ENCODE measurements at regions not wholly inside any gene's neighbourhood (a gene's known extent, or its start where the extent isn't known, plus 50 kb on each side); places are given as distances from the start of the nearest gene placed in this dataset.

GRCh38 chr1:96039910-96040309 is 681.7 kb upstream of the PTBP2 start:
- intact Hi-C loops (cut with micrococcal nuclease): no loop called here
- Histone ChIP-seq H3K9ac (replicated peaks; ENCODE audit: extremely low read depth, insufficient read depth, low read length) (no peak overlapping the region), H3K36me3 (ENCODE audit: control insufficient read depth in 2 of 2, extremely low read depth in 1 of 2, insufficient read depth in 2 of 2, low read length in 2 of 2) (no peaks in the 10 kb centered on the region), H4K20me1 (replicated peaks; ENCODE audit: control insufficient read depth, extremely low read depth, insufficient read depth, low read length) (no peaks in the 10 kb centered on the region), H3K4me2 (ENCODE audit: insufficient read depth, low read length) (no peak overlapping the region), H3K9me3 (replicated peaks; ENCODE audit: control insufficient read depth, insufficient read depth, low read length) (no peaks in the 10 kb centered on the region), H3K79me2 (ENCODE audit: control insufficient read depth, insufficient read depth, low read length) (no peaks in the 10 kb centered on the region), H3K4me1 (ENCODE audit: control insufficient read depth, extremely low read depth, insufficient read depth, low read length) (no peaks in the 10 kb centered on the region), H3K27ac (ENCODE audit: insufficient read depth, low read depth, low read length) (no peak overlapping the region), H3K9me1 (replicated peaks; ENCODE audit: control insufficient read depth, extremely low read depth, insufficient read depth, low read length) (no peaks in the 10 kb centered on the region), H2AFZ (ENCODE audit: low read depth, low read length) (no peak overlapping the region), H3K4me3 (replicated peaks in 1 of 3; ENCODE audit: insufficient read depth in 1 of 3, low read depth in 1 of 3, low read length in 3 of 3) (no peak overlapping the region), H3K27me3 (ENCODE audit: control insufficient read depth in 2 of 2, insufficient read depth in 2 of 2, low read length in 2 of 2) (peaks cover 0 to 1% of the 10 kb centered on the region in 2 experiments)
- TF ChIP-seq JUN (IDR thresholded peaks at IDR 0.05; ENCODE audit: borderline replicate concordance, insufficient read depth, insufficient read length, low read depth) (no peak), POLR2AphosphoS5 (IDR thresholded peaks at IDR 0.05; ENCODE audit: insufficient read depth, low read depth, low read length) (no peak), POLR2A (IDR thresholded peaks at IDR 0.05; ENCODE audit: low read depth, low read length) (no peak), GATA2 (IDR thresholded peaks at IDR 0.05; ENCODE audit: insufficient read depth, insufficient read length, low read depth, low read length) (no peak), MYC (IDR thresholded peaks at IDR 0.05; ENCODE audit: low read depth, low read length) (no peak), FOS (IDR thresholded peaks at IDR 0.05; ENCODE audit: borderline replicate concordance, insufficient read depth, low read length) (no peak), EZH2 (IDR thresholded peaks at IDR 0.05; ENCODE audit: borderline replicate concordance, low read depth, low read length, severe bottlenecking) (no peak)
- TF ChIP-seq, protein P1, sequence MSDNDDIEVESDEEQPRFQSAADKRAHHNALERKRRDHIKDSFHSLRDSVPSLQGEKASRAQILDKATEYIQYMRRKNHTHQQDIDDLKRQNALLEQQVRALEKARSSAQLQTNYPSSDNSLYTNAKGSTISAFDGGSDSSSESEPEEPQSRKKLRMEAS (IDR thresholded peaks at IDR 0.05; ENCODE audit: insufficient read depth, insufficient read length): no peak
- TF ChIP-seq, protein P2, sequence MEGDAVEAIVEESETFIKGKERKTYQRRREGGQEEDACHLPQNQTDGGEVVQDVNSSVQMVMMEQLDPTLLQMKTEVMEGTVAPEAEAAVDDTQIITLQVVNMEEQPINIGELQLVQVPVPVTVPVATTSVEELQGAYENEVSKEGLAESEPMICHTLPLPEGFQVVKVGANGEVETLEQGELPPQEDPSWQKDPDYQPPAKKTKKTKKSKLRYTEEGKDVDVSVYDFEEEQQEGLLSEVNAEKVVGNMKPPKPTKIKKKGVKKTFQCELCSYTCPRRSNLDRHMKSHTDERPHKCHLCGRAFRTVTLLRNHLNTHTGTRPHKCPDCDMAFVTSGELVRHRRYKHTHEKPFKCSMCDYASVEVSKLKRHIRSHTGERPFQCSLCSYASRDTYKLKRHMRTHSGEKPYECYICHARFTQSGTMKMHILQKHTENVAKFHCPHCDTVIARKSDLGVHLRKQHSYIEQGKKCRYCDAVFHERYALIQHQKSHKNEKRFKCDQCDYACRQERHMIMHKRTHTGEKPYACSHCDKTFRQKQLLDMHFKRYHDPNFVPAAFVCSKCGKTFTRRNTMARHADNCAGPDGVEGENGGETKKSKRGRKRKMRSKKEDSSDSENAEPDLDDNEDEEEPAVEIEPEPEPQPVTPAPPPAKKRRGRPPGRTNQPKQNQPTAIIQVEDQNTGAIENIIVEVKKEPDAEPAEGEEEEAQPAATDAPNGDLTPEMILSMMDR (IDR thresholded peaks at IDR 0.05; ENCODE audit: extremely low read depth in 1 of 2, insufficient read depth in 1 of 2, low read depth in 1 of 2, low read length in 2 of 2): no peak
- CTCF ChIA-PET: no interaction called here
- POLR2A ChIA-PET: no interaction called here
- FAIRE-seq (no peak), DNase-seq (ENCODE audit: low read depth, low spot score) (no peak)
- dilution Hi-C loops (cut with MboI; ENCODE audit: extremely low pct_ligation_motif_present, low sequenced_read_pairs): no loop called here
- no TSS peak for BruUV-seq (replicated peaks)

Data from endothelial cell of umbilical vein (primary cell).